GM18502 (cell line): ENCODE measurements at regions not wholly inside any gene's neighbourhood (a gene's known extent, or its start where the extent isn't known, plus 50 kb on each side); places are given as distances from the start of the nearest gene placed in this dataset.
"Not testable (repeated sequence)": the region's sequence is repeated elsewhere in the genome, so short reads cannot be mapped to it uniquely, and the experiment has no call there.

Experiments
- ATAC-seq: cut with Tn5 transposase; IDR thresholded peaks from one replicate; pipeline ENCODE4 v1.9.1; 2021; ENCODE audit warnings: mild to moderate bottlenecking; ENCODE audit not compliant: unreplicated experiment, poor library complexity

DNA sequence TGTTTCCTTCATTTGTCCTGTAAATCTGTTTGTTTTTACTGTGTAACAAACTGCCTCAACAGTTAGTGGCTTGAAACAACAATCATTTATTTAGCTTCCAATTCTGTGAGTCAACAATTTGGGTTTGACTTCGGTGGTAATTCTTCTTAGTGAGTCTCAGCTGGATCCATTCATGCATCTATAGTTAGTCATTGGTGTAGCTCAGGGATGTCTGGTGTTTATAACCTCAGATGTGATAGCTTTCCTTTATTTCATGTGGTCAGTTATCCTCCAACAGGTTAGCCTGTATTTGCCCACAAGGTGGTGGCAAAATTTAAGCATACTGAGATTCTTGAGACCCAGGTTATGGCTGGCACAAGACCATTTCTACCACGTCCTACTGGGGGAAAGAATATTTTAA lies 1267.2 kb downstream of the RAPGEF2 start:
- ATAC-seq = no peak

DNA sequence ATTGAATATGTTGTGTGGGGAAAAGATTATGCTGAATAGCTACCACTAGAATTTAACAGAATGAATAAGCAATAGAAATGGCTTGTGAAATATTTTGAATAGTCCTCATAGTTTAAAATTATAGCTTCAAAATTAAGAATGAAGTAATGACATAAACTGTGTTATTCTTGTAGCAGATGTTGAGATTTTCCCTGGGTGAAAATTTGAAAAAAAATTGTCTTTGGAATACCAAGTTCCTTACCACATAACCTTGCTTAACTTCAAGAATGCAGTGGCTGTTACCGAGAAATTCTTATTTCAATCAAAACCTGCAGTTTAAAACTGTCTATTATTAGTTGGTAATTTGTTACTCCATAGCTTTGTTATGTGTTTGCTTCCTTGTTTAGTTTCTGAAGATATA lies 1268.6 kb downstream of the RAPGEF2 start:
- ATAC-seq = no peak

DNA sequence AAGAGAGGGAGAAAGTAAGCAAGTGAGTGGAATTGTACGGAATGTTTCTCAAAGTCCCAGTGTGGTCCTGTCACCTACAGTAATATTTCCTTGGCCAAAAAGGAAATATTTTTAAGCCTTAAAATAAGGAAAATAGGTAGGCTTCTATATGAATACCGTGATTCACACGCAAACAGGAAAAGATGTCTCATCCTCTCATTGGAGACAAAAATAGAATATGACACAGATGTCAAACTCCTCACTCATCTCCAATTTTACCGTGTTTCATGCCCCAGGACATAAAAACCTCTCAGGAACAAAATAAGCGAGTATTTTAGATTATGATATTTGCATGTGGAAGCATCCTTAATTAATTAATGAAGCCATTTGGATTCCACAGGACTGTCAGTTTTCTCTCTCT lies 1269.5 kb downstream of the RAPGEF2 start:
- no peak for ATAC-seq

DNA sequence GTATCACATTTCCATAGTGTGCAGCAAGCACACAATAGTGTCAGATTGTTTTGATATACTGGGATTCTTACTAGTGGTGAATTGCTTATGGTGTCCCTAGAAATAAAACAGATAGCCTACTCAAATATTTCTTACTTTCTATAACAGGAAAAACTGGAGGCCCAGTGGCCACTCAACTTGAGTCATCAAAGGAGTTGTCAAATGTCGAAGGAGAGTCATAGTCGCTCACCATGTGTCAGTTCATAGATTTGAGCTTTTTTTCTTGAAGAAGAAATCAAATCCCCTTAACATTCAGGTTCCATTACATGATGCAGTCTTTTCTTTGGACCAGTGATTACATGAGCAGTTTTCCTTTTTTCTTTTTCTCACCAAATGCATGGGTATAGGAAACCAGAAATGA lies 1271.0 kb downstream of the RAPGEF2 start:
- ATAC-seq = no peak

DNA sequence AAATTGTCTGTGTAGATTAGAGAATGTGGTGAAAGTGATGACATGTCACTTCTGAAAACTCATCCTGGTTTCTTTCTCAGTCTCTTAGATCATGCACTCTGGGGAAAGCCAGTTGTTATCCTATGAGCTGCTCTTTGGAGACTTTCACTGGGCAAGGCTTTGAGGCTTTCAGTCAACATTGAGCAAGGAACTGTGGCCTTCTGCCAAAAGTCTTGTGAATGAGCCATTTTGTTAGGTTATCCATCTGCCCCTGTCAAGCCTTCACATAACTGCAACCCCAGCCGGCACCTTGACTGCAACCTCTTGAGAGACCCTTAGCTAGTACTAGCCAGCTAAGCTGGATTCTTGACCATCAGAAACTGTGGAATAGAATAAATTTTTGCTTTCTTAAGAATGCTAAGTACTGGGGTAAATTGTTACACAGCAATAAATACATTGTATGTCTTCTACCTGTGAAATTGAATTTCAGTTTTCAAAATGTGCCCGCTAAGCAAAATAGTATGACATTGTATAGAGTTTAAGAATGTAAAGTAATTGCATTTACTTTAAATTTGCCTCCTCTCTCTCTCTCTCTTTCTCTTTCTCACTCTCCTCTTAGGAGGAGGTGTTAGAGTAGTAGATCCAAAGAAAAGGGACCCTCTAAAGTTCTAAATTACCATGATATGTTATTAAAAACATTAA lies 1273.0 kb downstream of the RAPGEF2 start:
- no peak for ATAC-seq

DNA sequence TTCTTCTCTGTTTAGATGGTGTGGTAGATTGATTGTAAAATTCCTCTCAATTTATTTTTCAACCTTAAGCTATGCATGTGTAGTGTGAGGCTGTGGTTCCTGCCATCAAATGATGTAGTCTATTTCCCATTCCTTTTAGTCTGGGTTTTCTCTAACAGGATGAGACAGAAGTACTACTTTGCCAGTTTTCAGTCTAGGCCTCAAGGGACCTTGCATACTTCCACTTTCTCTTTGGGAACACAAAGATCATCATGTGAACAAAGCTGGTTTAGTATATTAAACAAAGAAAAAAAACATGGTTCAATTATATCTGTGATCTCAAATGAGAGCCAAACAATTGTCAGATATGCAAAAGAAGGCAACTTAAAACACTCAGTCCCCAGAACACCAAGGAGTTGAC lies 1284.0 kb downstream of the RAPGEF2 start:
- ATAC-seq = no peak

DNA sequence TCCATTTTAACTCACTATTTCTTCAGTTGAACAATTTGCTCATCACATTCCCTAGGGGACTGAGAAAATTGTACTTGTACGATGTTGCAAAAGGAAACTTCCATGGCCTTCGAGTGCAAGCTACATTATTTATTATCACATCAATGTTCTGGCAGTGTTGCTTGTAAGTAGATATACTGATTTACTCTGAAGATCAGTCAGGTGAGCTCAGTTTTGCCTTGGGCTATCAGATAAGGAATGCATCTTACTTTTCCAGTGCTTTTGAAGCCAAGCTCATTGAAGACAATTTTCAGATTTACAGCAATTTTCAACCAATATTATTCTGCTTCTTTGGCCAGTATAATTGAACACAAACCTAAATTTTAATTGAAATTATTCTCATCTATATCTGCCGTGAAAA lies 1296.9 kb downstream of the RAPGEF2 start:
- ATAC-seq = no peak

DNA sequence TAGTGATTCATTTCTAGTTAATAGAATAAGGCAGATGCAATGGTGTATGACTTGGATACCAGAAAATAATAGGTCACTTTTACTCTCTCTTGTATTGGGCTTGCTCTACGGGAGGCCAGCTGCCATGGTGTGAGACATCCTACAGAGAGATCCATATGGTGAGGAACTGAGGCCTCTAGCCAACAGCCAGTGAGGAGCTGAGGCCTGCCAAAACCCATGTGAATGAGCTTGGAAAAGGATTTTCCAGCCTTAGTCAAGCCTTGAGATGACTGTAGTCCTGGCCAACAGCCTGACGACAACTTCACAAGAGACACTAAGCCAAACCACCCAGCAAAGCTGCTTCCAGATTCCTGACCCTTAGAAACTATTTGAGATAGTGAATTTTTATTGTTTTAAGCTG lies 1300.2 kb downstream of the RAPGEF2 start:
- ATAC-seq = no peak

DNA sequence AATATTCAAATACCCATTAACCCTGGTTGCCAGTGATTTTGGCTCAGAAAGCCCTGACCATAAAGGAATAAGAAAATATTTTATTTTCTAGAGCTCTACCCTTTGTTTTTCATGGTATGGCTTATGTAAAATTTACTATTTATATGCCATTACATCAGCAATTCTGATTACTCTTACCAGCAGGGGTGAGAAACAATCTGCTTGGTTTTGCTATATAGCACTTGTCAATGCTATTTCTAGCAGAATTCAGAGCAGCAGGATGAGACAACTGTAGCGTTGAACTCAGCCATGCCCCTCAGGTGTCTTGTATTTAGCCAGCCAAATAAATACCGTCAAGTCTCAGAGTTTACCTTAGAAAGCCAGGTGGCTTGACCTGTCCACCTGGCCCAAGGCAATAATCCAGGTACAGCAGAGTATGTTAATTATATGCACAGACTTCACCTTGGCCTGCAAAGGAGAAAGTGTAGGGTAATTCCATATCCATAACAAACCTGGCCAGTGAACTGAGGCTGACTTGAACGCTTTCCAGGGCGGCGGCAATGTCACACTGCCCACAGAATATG lies 1303.5 kb downstream of the RAPGEF2 start:
- ATAC-seq = no peak

DNA sequence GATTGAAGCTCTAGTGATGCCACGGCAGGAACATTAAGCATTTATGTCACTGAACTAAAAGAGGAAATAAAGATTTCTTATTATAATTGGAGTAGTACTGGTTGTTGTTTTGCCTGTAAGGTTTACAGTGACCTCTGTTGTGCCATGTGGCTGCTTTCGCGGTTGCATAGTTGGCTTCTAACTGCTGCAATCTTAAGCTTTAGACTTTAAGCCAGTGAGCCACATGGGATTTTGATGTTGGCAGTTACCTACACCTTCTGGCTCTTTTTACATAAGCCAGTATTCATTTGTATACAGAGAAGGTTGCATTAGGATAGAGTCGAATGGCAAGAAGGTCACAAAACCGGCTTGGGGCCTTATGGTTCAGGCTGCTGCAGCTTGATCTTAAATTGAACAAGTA lies 1311.6 kb downstream of the RAPGEF2 start:
- no peak for ATAC-seq

DNA sequence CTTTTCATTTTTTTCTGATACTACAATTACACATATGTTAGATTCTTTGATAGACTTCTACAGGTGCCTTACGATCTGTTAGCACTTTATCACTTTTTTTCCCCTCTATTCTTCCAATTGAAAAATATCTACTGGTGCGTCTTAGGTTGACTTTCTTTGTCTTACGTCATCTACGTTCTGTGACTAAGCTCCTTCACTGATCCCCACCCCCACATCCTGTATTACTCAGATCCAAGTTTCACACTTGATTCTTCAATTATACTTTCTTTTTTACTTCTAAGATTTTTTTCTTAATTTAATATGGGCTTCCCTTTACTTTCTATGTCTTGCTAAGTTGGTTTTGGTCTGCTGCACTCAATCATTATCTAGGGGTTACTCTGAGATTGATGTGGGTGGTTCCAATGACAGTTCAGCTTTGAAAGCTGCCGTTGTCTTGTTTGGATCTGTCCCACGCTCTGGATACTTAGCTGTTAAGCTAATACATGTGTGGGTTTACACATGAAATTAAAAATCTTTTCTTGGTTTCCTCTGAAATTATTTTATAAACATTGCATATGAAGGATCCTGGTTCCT lies 1321.1 kb downstream of the RAPGEF2 start:
- ATAC-seq = no peak

DNA sequence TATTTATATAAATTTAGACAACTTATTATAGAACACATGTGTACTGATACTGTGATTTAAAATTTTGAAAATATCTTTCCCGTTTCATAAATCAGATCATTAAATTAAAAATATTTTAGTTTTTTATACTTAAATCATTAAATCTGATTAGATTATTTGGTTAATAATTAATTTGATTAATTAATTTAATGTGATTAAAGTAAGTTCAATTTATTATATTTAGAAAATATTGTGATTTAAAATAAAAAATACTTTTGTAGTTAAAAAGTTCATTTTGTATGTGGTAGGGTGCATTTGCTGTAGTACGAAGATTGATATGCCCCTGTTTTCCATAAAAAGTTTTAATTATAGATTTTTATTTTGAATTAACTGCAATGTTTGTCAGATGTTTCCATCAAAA lies 1323.4 kb downstream of the RAPGEF2 start:
- ATAC-seq = no peak

DNA sequence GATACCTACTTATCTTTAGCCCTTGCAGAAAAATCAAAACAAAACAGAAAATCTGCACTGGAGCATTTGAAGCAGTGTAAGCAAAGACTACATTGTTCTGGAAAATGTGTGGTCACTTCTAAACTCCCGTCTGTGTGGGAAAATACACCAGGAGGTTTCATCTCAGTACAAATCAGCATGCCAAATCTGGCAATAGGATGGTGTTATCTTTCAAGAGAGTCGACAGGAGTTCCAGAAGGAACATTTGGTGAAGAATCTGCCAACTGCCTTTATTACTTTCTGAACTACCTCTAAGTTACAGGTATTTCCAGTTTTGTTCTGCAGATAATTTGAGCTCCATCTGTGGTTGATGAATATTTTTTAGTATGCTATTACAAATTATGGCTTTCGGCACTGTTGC lies 1348.0 kb downstream of the RAPGEF2 start:
- no peak for ATAC-seq

DNA sequence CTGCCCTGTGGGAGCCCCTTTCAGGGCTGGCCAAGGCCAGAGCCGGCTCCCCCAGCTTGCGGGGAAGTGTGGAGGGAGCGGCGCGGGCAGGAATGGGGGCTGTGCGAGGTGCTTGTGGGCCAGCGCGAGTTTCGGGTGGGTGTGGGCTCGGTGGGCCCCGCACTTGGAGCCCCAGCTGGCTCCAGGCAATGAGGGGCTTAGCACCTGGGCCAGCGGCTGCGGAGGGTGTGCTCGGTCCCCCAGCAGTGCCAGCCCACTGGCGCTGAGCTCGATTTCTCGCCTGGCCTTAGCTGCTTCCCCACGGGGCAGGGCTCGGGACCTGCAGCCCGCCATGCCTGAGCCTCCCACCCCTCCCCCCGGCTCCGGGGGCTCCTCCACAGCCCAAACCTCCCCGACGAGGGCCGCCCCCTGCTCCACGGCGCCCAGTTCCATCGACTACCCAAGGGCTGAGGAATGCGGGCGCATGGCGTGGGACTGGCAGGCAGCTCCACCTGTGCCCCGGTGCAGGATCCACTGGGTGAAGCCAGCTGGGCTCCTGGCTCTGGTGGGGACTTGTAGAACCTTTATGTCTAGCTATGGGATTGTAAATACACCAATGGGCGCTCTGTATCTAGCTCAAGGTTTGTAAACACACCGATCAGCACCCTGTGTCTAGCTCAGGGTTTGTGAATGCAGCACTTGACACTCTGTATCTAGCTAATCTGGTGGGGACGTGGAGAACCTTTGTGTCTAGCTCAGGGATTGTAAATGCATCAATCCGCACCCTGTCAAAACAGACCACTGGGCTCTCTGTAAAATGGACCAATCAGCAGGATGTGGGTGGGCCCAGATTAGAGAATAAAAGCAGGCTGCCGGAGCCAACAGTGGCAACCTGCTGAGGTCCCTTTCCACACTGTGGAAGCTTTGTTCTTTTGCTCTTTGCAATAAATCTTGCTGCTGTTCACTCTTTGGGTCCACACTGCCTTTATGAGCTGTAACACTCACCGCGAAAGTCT lies 1379.1 kb downstream of the RAPGEF2 start:
- ATAC-seq = not testable (repeated sequence)

DNA sequence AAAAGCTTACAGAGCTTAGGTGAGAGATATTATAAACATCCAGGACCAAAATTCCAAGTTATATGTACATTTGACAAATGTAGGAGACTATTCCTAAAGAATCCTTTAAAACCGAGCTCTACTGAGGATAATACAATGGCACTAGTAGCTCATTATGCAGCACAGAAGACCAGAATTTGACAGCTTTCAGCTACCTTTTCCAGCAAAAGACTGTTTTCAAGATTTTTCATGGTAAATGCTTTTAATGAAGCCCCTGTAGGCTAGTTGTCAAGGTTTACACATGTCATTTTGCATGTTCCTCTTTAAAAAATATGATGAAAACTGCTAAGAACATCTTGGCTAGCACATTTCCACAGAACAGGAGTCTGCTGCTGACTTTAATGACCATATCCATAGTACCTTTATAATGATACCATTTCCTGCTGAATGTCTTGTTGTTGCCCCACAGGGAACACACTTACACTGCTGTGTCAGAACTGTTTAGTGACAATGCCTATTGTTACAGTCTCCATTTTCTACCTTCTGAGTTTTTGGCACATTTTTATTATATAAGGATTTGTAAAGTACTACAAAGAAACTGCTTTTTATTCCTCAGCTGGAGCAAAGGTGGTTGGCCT lies 1382.3 kb downstream of the RAPGEF2 start:
- no peak for ATAC-seq

DNA sequence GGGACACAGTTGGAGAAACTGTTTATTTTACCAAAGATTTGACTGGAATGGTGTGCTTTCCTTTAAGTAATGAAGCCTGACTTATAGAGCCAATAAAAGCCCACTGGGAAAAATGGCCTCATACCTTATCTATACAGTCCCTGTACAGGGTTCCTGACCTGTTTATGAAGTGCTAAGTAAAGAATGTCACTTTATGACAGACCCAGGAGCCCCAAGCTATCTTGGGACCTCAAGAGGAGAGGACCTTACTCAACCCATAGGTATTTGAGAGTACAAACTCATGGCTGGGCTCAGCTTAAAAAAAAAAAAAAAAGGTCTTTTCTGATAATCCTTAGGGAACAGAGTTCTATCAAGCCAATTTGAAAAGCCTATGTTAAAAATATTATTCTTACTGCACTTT lies 1389.3 kb downstream of the RAPGEF2 start:
- ATAC-seq = no peak

DNA sequence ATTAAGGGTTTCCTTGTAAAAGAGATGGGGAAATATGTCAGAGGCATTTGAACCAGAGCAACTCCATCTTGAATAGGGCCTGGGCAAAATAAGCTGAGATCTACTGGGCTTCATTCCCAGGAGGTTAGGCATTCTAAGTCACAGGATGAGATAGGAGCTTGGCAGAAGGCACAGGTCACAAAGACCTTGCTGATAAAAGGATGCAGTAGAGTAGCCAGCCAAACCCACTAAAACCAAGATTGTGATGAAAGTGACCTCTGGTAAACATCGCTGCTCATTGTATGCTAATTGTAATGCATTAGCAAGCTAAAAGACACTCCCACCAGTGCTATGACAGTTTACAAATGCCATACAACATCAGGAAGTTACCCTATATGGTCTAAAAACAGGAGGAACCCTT lies 1390.3 kb downstream of the RAPGEF2 start:
- ATAC-seq = no peak

DNA sequence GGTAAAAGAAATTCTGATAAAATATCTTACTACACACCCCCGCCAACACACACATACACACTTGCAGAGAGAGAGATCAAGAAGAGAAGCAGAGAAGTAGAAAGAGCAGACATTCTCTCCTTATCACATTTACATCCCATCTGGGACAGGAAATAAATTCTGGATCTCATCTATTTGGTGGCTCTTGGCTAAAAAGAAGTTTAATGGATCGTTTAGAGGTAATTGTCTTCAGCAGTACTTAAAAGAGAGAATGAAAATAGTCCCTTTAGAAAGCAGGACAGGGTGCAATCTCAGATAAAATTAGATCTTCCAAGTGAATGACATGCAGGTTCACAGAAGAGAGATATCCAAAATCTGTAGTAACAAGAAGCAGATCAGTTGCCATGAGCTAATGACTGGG lies 1392.5 kb downstream of the RAPGEF2 start:
- no peak for ATAC-seq

DNA sequence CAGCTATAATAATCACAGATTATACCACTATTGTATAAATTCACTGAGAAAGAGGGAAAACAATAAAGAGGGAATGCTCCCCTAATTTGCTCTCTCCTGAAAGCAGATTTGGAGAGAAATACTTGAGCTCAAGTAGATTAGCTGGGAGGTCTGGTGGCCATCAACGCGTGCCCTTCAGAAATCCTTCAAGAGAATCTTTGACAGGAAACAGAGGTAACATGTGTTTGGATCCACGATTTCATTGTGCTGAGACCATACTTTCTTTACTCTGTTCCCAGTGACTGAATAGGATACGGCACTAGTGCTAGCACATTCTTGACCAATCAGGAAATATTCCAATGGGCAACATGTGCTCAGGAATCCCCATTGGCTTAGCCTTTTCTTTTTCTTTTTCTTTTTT lies 1395.3 kb downstream of the RAPGEF2 start:
- ATAC-seq = no peak

DNA sequence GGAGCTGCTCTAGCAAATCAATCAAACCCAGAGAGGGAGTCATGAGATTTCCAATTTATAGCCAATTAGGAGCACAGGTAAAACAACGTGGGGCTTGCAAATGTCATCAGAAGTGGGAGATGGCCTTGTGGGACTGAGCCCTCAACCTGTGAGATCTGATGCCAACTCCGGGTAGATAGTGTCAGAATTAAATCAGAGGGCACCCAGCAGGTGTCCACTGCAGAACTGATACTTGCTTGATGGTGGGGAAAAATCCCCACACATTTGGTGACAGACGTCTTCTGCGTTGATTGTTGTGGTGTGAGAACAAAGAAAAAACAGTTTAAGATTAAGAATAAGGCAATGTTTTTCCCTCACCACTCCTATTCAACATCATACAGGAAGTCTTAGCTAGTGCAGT lies 1402.8 kb downstream of the RAPGEF2 start:
- no peak for ATAC-seq

DNA sequence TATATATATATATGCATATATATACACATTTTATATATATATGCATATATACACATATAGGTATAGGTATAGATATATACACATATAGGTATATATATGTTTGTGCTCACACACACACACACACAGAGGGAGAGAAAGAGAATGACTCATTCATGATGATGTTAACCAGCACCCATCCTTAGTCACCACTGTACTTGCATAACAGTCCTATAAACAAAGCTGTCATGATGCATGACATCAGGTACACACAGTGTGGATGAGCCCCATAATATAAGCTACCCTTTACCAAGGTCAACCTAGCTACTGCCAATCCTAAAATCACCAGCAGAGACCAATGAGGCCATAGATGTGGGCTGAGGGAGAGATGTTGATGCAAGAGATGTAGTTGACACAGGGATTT lies 1408.0 kb downstream of the RAPGEF2 start:
- ATAC-seq = no peak
